Activated CD4-positive, CD25-positive, alpha-beta regulatory T cell treated with anti-CD3 and anti-CD28 coated beads, Interleukin-2, amount 50 U/mL, for 16 hours (primary cell): ENCODE measurements at regions not wholly inside any gene's neighbourhood (a gene's known extent, or its start where the extent isn't known, plus 50 kb on each side); places are given as distances from the start of the nearest gene placed in this dataset.
"Not testable (repeated sequence)": the region's sequence is repeated elsewhere in the genome, so short reads cannot be mapped to it uniquely, and the experiment has no call there.

Experiments
- DNase-seq: peaks from one replicate; pipeline ENCODE4 v3.0.0-alpha.2; 2020; ENCODE audit warnings: low read depth, low spot score

- DNase-seq = no peak
Measured at GRCh38 chr11:87555101-87555500, 517.4 kb downstream of the TMEM135 start.

GRCh38 chr11:87548797-87549196, 511.1 kb downstream of the TMEM135 start:
- DNase-seq = no peak

- no peak for DNase-seq
Measured at GRCh38 chr11:87545858-87546257, 508.1 kb downstream of the TMEM135 start.

GRCh38 chr11:87539596-87539995, 501.9 kb downstream of the TMEM135 start:
- DNase-seq = no peak

GRCh38 chr11:87536565-87536964, 498.8 kb downstream of the TMEM135 start:
- no peak for DNase-seq

DNA sequence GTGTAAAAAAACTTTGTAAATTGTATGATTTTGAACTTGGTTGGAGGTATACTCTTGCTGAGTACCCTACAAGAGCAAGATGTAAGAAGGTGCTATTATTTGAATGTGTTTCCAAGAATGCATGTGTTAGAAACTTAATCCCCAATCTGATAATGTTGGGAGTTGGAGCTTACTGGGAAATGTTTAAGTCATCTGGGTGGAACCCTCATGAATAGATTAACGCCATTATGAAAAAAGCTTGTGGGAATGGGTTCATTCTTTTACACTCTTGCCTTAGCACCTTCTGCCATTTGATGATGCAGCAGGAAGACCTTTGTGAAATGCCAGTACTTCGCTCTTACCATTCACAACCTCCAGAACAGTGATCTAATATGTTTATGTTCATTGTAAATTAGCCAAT, 498.3 kb downstream of the TMEM135 start:
- no peak for DNase-seq

GRCh38 chr11:87535513-87535912, 497.8 kb downstream of the TMEM135 start:
- DNase-seq = no peak

- not testable (repeated sequence) for DNase-seq
Measured at GRCh38 chr11:87531835-87532234, 494.1 kb downstream of the TMEM135 start.

GRCh38 chr11:87529486-87529885, 491.8 kb downstream of the TMEM135 start:
- DNase-seq = no peak

GRCh38 chr11:87528752-87529151, 491.0 kb downstream of the TMEM135 start:
- no peak for DNase-seq

DNA sequence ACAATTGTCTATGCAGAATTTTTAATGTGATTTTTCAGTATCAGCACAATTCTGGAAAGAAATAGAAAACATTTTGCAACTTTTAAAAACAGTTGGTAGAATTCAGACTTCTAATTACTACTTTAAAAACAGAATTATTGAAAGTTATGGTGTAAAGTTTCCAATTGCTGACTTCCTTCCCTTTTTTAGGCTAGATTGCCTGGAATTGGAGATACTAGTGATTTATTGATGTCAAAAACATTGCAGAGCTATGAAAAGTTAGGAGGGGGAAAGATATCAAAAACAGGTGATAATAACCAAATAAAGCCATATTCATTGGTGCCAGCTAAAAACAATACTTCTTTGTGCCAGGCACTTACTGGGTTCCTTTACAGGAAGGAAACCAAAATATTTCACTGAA, 485.5 kb downstream of the TMEM135 start:
- no peak for DNase-seq

- DNase-seq = no peak
Measured at GRCh38 chr11:87518266-87518665, 480.5 kb downstream of the TMEM135 start.

DNA sequence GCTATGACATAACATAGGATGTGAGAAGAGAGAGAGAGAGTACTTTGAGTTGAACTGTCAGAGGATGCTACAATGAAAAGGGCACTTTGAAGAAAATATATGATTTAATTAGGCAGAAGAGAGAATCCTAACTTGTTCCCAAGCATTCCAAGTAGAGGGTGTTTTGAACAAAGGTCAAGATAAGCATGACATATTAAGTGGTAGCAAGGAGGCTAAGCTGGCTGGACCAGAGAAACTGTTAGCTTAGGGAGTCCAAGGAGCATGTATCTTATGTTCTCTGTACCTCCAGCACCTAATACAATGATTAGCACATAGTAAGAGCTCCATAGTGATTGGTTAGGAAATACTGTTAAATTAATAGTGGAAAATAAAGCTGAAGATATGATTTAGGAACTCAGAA, 479.6 kb downstream of the TMEM135 start:
- DNase-seq = no peak

- not testable (repeated sequence) for DNase-seq
Measured at GRCh38 chr11:87507722-87508121, 470.0 kb downstream of the TMEM135 start.

- not testable (repeated sequence) for DNase-seq
Measured at GRCh38 chr11:87506946-87507345, 469.2 kb downstream of the TMEM135 start.

GRCh38 chr11:87501388-87501787, 463.7 kb downstream of the TMEM135 start:
- DNase-seq = no peak

GRCh38 chr11:87494936-87495335, 457.2 kb downstream of the TMEM135 start:
- not testable (repeated sequence) for DNase-seq

- not testable (repeated sequence) for DNase-seq
Measured at GRCh38 chr11:87494026-87494425, 456.3 kb downstream of the TMEM135 start.

- DNase-seq = no peak
Measured at GRCh38 chr11:87493516-87493915, 455.8 kb downstream of the TMEM135 start.

DNA sequence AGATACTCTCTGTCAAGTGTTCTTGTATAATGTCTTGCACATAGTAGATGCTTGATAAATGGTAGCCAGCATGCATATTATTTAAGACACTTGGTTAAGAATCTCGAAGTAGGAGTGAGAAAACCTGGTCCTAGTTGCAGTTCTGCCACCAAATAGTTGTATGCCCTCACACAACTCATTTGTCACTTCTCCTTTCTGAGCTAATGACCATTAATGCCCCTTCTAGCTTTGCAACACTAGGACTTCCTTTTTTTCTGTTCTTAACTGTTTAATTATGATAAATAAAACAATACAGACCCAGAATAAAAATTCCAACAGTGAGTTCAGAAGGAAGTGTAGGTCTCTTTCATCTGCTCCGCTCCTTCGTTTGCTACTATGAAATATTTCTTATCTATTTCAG, 453.6 kb downstream of the TMEM135 start:
- DNase-seq = no peak

DNA sequence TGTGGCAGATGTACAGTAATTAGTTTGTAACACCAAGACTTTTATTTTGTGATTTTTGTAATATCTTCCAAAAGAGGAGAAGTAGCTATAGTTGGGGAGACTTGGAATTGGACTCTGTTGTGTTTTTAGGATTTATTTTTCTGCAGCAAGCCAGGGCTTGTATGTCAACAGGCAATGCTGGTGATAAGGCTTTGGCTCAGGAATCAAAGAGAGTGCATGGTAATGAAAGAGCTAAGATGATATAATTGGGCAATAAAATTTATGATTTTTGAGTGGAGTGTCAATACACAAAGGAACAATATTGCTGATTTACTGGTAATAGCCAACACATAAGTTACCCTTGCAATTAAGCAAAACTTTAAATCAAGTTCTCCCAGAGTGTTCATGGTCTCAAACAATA, 452.9 kb downstream of the TMEM135 start:
- no peak for DNase-seq

DNA sequence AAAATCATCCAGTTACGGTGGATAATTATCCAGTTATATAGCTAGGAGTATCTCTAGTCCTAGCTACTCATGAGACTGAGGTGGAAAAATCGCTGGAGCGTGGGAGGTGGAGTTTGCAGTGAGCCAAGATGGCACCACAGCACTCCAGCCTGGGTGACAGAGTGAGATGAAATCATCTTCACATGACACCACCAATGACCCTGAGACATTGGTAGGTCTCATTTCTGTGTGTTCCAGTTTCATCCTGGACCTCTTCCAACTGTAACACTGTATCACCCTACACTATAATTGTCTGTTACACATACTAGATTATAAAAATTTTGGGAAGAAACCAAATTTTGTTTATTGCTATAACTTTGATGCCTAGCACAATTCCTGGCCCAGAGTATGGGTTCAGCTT, 446.8 kb downstream of the TMEM135 start:
- DNase-seq = no peak

DNA sequence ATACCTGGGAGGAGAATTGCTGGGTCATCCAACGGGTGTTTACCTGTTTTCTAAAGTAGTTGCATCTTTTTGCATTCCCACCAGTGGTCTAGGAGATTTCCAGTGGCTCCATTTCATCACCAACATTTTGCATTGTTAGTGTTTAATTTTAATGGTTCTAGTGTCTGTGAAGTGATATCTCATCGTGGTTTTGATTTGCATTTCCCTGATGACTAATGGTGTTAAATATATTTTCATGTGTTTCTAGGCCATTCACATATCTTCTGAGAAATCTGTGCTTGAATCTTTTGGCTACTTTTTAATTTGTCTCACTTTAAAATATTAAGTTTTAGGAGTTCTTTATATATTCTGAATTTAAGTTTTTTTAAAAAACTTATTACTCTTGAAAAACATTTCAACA, 439.6 kb downstream of the TMEM135 start:
- no peak for DNase-seq

DNA sequence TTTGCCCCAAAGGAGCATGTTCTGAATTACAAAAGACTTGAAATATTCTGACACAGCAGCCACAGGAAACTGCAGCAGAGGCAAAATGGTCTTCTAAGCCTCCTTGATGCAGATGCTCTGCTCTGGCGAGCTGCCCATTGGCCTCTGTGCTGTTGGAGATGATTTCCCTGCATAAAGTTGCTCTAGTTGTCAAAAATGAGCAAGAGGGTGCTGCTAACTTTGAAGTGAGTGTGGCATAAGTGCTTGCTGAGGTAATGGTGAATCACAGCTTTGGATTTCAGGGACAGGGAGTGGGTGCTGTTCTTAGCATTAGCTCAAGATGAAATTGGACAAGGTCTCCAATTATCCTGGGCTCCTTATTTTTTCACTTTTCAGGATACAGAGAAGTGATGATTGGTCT, 435.4 kb downstream of the TMEM135 start:
- no peak for DNase-seq

- no peak for DNase-seq
Measured at GRCh38 chr11:87466223-87466622, 428.5 kb downstream of the TMEM135 start.
